DOHH2 (cell line): ENCODE measurements at regions not wholly inside any gene's neighbourhood (a gene's known extent, or its start where the extent isn't known, plus 50 kb on each side); places are given as distances from the start of the nearest gene placed in this dataset.

Experiments used
- CTCF ChIP-seq: fragments of 200-600 bp; sonication (generic); IDR thresholded peaks from one replicate; pipeline ENCODE4 v1.5.1; 2014; ENCODE audit warnings: antibody characterized with exemption, mild to moderate bottlenecking, low read depth, low read length; ENCODE audit not compliant: poor library complexity, severe bottlenecking
- EZH2phosphoT487 ChIP-seq: fragments of 200-600 bp; sonication (generic); IDR thresholded peaks from 2 replicates; pipeline ENCODE4 v1.6.1; 2017; ENCODE audit warnings: borderline replicate concordance, mild to moderate bottlenecking, antibody characterized with exemption, low read length, moderate library complexity, mixed read lengths

GRCh38 chr17:65320820-65321219 lies 183.7 kb downstream of the RGS9 start:
- TF ChIP-seq CTCF, result no peak
- TF ChIP-seq EZH2phosphoT487, result no peak
